Left kidney (tissue), 1 donor: ENCODE measurements at regions not wholly inside any gene's neighbourhood (a gene's known extent, or its start where the extent isn't known, plus 50 kb on each side); places are given as distances from the start of the nearest gene placed in this dataset.

Experiments used
- DNase-seq: peaks from one replicate; pipeline ENCODE4 v3.0.0-alpha.2; 2013

GRCh38 chr6:168908166-168908565 lies 345.5 kb downstream of the THBS2 start:
- no peak for DNase-seq

GRCh38 chr6:168906391-168906790 lies 347.3 kb downstream of the THBS2 start:
- DNase-seq: no peak

- DNase-seq: no peak
Observed at GRCh38 chr6:168905451-168906090, 348.1 kb downstream of the THBS2 start.

GRCh38 chr6:168903613-168904345 lies 349.9 kb downstream of the THBS2 start:
- no peak for DNase-seq

GRCh38 chr6:168902075-168902474 lies 351.6 kb downstream of the THBS2 start:
- DNase-seq: no peak

- DNase-seq: no peak
Observed at GRCh38 chr6:168901076-168901475, 352.6 kb downstream of the THBS2 start.

GRCh38 chr6:168896321-168896720 lies 357.3 kb downstream of the THBS2 start:
- no peak for DNase-seq

- DNase-seq: peak; percentile 81
Observed at GRCh38 chr6:168895102-168895812, 358.4 kb downstream of the THBS2 start.

- DNase-seq: no peak
Observed at GRCh38 chr6:168892031-168892430, 361.6 kb downstream of the THBS2 start.

- no peak for DNase-seq
Observed at GRCh38 chr6:168890981-168891365, 362.7 kb downstream of the THBS2 start.

GRCh38 chr6:168890306-168890980 lies 363.2 kb downstream of the THBS2 start:
- DNase-seq: no peak

- no peak for DNase-seq
Observed at GRCh38 chr6:168888786-168889345, 364.8 kb downstream of the THBS2 start.

GRCh38 chr6:168888102-168888501 lies 365.5 kb downstream of the THBS2 start:
- no peak for DNase-seq

GRCh38 chr6:168887621-168888020 lies 366.0 kb downstream of the THBS2 start:
- no peak for DNase-seq

GRCh38 chr6:168886964-168887363 lies 366.7 kb downstream of the THBS2 start:
- DNase-seq: no peak

GRCh38 chr6:168885751-168886742 lies 367.6 kb downstream of the THBS2 start:
- DNase-seq: no peak

- DNase-seq: no peak
Observed at GRCh38 chr6:168885196-168885595, 368.4 kb downstream of the THBS2 start.

- DNase-seq: peak; percentile 61
Observed at GRCh38 chr6:168884646-168885086, 369.0 kb downstream of the THBS2 start.

- no peak for DNase-seq
Observed at GRCh38 chr6:168884050-168884645, 369.5 kb downstream of the THBS2 start.

- DNase-seq: no peak
Observed at GRCh38 chr6:168883410-168884049, 370.1 kb downstream of the THBS2 start.
